ENCODE measurements at regions not wholly inside any gene's neighbourhood (a gene's known extent, or its start where the extent isn't known, plus 50 kb on each side); places are given as distances from the start of the nearest gene placed in this dataset.

GRCh38 chr6:10098756-10099528 is 315.9 kb downstream of the TFAP2A start:
- no peak for TF ChIP-seq POLR2A (IDR thresholded peaks at IDR 0.05)
- TF ChIP-seq CTCF (IDR thresholded peaks at IDR 0.05): no peak

Measured in uterus (tissue), 2 donors.